ENCODE measurements at regions not wholly inside any gene's neighbourhood (a gene's known extent, or its start where the extent isn't known, plus 50 kb on each side); places are given as distances from the start of the nearest gene placed in this dataset.

GRCh38 chr13:83201506-83201905 lies 680.8 kb downstream of the SLITRK1 start:
- Histone ChIP-seq H3K36me3 (replicated peaks in 1 of 2; ENCODE audit: control insufficient read depth in 2 of 2, insufficient read depth in 2 of 2, low read length in 2 of 2) (no peaks in the 10 kb centered on the region), H3K27ac (replicated peaks; ENCODE audit: low read length) (no peak overlapping the region), H3K9me3 (replicated peaks in 1 of 2; ENCODE audit: control insufficient read depth in 2 of 2, insufficient read depth in 1 of 2, low read depth in 1 of 2, low read length in 2 of 2) (no peaks in the 10 kb centered on the region), H3K23ac (ENCODE audit: low read depth, low read length, poor library complexity) (no peak overlapping the region), H3K14ac (ENCODE audit: low read length) (no peak overlapping the region), H3K4me2 (ENCODE audit: insufficient read depth, low read length, poor library complexity, severe bottlenecking) (no peak overlapping the region), H3K18ac (ENCODE audit: low read length) (no peak overlapping the region), H2BK12ac (ENCODE audit: low read length) (no peak overlapping the region), H3K9ac (ENCODE audit: low read depth, low read length, poor library complexity) (no peak overlapping the region), H2BK5ac (ENCODE audit: low read length) (no peak overlapping the region), H3K4ac (ENCODE audit: low read length) (no peak overlapping the region), H3K79me1 (ENCODE audit: low read depth, low read length) (no peaks in the 10 kb centered on the region), H3K4me1 (ENCODE audit: control insufficient read depth in 2 of 2, insufficient read depth in 1 of 2, low read depth in 1 of 2, low read length in 2 of 2) (peaks cover 0 to 4% of the 10 kb centered on the region in 2 donors), H2AFZ (ENCODE audit: low read length) (peak overlapping the region; percentile 36), H3K27me3 (ENCODE audit: control insufficient read depth in 3 of 3, insufficient read depth in 3 of 3, low read depth in 1 of 3, low read length in 3 of 3) (no peaks in the 10 kb centered on the region), H2BK120ac (ENCODE audit: low read depth, low read length) (no peak overlapping the region), H4K91ac (ENCODE audit: low read depth, low read length, poor library complexity) (no peak overlapping the region), H2BK15ac (ENCODE audit: low read length) (no peak overlapping the region), H3K4me3 (ENCODE audit: low read length in 2 of 2) (no peak overlapping the region), H4K8ac (ENCODE audit: low read depth, low read length) (no peak overlapping the region), H2AK5ac (ENCODE audit: low read depth, low read length) (no peak overlapping the region)
- WGBS, 2 donors (ENCODE audit: extremely low coverage in 2 of 2, insufficient read length in 2 of 2, insufficient replicate concordance in 1 of 2), result no CpG with 5 or more reads among the region's 3 CpGs
- no peak for DNase-seq (ENCODE audit: low spot score)

DNA sequence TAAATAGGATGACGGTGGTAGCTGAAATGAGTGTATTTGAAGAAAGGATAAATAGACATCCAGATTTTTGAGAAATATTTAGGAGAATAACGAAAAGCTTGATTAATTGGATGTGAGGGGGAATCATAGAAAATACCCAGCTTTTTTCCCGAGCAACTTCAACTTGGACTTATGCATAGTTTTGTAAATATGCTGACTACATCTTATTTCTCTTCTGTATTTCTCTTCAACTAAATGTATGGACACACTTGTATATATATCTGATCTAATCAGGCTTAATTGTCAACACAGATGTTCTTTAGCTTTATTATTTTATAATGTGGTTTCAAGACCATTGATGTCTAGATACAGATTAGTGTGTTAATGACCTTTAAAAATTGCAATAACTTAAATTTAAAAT lies 685.0 kb downstream of the SLITRK1 start:
- Histone ChIP-seq H3K14ac (ENCODE audit: low read length) (no peak overlapping the region), H2AK5ac (ENCODE audit: low read depth, low read length) (no peak overlapping the region), H3K27me3 (ENCODE audit: control insufficient read depth in 3 of 3, insufficient read depth in 3 of 3, low read depth in 1 of 3, low read length in 3 of 3) (no peaks in the 10 kb centered on the region), H3K4ac (ENCODE audit: low read length) (no peak overlapping the region), H4K8ac (ENCODE audit: low read depth, low read length) (no peak overlapping the region), H3K4me2 (ENCODE audit: insufficient read depth, low read length, poor library complexity, severe bottlenecking) (no peak overlapping the region), H2BK5ac (ENCODE audit: low read length) (no peak overlapping the region), H4K91ac (ENCODE audit: low read depth, low read length, poor library complexity) (no peak overlapping the region), H3K36me3 (replicated peaks in 1 of 2; ENCODE audit: control insufficient read depth in 2 of 2, insufficient read depth in 2 of 2, low read length in 2 of 2) (no peaks in the 10 kb centered on the region), H3K18ac (ENCODE audit: low read length) (no peak overlapping the region), H2BK12ac (ENCODE audit: low read length) (no peak overlapping the region), H2BK120ac (ENCODE audit: low read depth, low read length) (no peak overlapping the region), H3K27ac (replicated peaks; ENCODE audit: low read length) (no peak overlapping the region), H3K79me1 (ENCODE audit: low read depth, low read length) (no peaks in the 10 kb centered on the region), H3K23ac (ENCODE audit: low read depth, low read length, poor library complexity) (no peak overlapping the region), H3K9ac (ENCODE audit: low read depth, low read length, poor library complexity) (no peak overlapping the region), H3K4me1 (ENCODE audit: control insufficient read depth in 2 of 2, insufficient read depth in 1 of 2, low read depth in 1 of 2, low read length in 2 of 2) (no peaks in the 10 kb centered on the region), H3K4me3 (ENCODE audit: low read length in 2 of 2) (no peak overlapping the region), H2AFZ (ENCODE audit: low read length) (no peak overlapping the region), H2BK15ac (ENCODE audit: low read length) (no peak overlapping the region), H3K9me3 (replicated peaks in 1 of 2; ENCODE audit: control insufficient read depth in 2 of 2, insufficient read depth in 1 of 2, low read depth in 1 of 2, low read length in 2 of 2) (no peaks in the 10 kb centered on the region)
- 100% methylated on average over 2 of the region's 3 CpGs for WGBS, 2 donors (ENCODE audit: extremely low coverage in 2 of 2, insufficient read length in 2 of 2, insufficient replicate concordance in 1 of 2)
- no peak for DNase-seq (ENCODE audit: low spot score)

GRCh38 chr13:83190020-83190419 lies 692.3 kb downstream of the SLITRK1 start:
- no peak overlapping the region for H3K14ac ChIP-seq (ENCODE audit: low read length)
- no peaks in the 10 kb centered on the region for H3K27me3 ChIP-seq (ENCODE audit: control insufficient read depth in 3 of 3, insufficient read depth in 3 of 3, low read depth in 1 of 3, low read length in 3 of 3)
- no peak overlapping the region for H2BK120ac ChIP-seq (ENCODE audit: low read depth, low read length)
- no peaks in the 10 kb centered on the region for H3K79me1 ChIP-seq (ENCODE audit: low read depth, low read length)
- no peak overlapping the region for H2AFZ ChIP-seq (ENCODE audit: low read length)
- H3K9me3 ChIP-seq (replicated peaks in 1 of 2; ENCODE audit: control insufficient read depth in 2 of 2, insufficient read depth in 1 of 2, low read depth in 1 of 2, low read length in 2 of 2), result no peaks in the 10 kb centered on the region
- no peak overlapping the region for H2BK5ac ChIP-seq (ENCODE audit: low read length)
- H3K4me3 ChIP-seq (ENCODE audit: low read length in 2 of 2), result no peak overlapping the region
- no CpG with 5 or more reads among the region's 3 CpGs for WGBS, 2 donors (ENCODE audit: extremely low coverage in 2 of 2, insufficient read length in 2 of 2, insufficient replicate concordance in 1 of 2)
- no peak overlapping the region for H3K18ac ChIP-seq (ENCODE audit: low read length)
- H3K36me3 ChIP-seq (replicated peaks in 1 of 2; ENCODE audit: control insufficient read depth in 2 of 2, insufficient read depth in 2 of 2, low read length in 2 of 2), result no peaks in the 10 kb centered on the region
- no peak overlapping the region for H4K8ac ChIP-seq (ENCODE audit: low read depth, low read length)
- no peak overlapping the region for H2BK12ac ChIP-seq (ENCODE audit: low read length)
- no peaks in the 10 kb centered on the region for H3K4me1 ChIP-seq (ENCODE audit: control insufficient read depth in 2 of 2, insufficient read depth in 1 of 2, low read depth in 1 of 2, low read length in 2 of 2)
- H2AK5ac ChIP-seq (ENCODE audit: low read depth, low read length), result no peak overlapping the region
- H3K4ac ChIP-seq (ENCODE audit: low read length), result no peak overlapping the region
- H3K9ac ChIP-seq (ENCODE audit: low read depth, low read length, poor library complexity), result no peak overlapping the region
- no peak overlapping the region for H3K27ac ChIP-seq (replicated peaks; ENCODE audit: low read length)
- H3K4me2 ChIP-seq (ENCODE audit: insufficient read depth, low read length, poor library complexity, severe bottlenecking), result no peak overlapping the region
- DNase-seq (ENCODE audit: low spot score), result no peak
- H2BK15ac ChIP-seq (ENCODE audit: low read length), result no peak overlapping the region
- no peak overlapping the region for H3K23ac ChIP-seq (ENCODE audit: low read depth, low read length, poor library complexity)
- no peak overlapping the region for H4K91ac ChIP-seq (ENCODE audit: low read depth, low read length, poor library complexity)

DNA sequence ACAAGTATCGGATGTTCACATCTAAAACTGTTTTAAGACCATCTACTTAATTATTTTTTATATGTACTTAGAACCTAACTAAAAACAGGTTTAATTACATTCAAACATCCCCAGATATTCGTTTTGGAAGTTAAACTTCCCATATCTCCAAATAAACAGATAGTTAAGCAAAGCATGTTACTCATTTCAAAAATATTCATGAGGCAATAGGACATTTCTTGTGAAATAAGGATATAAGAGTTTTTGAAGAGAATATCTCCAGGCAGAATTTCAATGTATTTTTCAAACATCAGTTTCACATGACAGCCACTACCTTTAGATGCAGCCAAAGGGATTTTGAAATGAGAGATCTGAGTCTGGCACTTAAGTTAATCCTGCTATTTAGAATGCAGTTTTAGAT lies 697.5 kb downstream of the SLITRK1 start:
- Histone ChIP-seq H2AFZ (ENCODE audit: low read length) (no peak overlapping the region), H3K9ac (ENCODE audit: low read depth, low read length, poor library complexity) (no peak overlapping the region), H4K91ac (ENCODE audit: low read depth, low read length, poor library complexity) (no peak overlapping the region), H3K18ac (ENCODE audit: low read length) (no peak overlapping the region), H3K27me3 (ENCODE audit: control insufficient read depth in 3 of 3, insufficient read depth in 3 of 3, low read depth in 1 of 3, low read length in 3 of 3) (no peaks in the 10 kb centered on the region), H4K8ac (ENCODE audit: low read depth, low read length) (no peak overlapping the region), H3K4ac (ENCODE audit: low read length) (no peak overlapping the region), H3K9me3 (replicated peaks in 1 of 2; ENCODE audit: control insufficient read depth in 2 of 2, insufficient read depth in 1 of 2, low read depth in 1 of 2, low read length in 2 of 2) (no peaks in the 10 kb centered on the region), H2BK120ac (ENCODE audit: low read depth, low read length) (no peak overlapping the region), H3K79me1 (ENCODE audit: low read depth, low read length) (no peaks in the 10 kb centered on the region), H3K23ac (ENCODE audit: low read depth, low read length, poor library complexity) (no peak overlapping the region), H3K14ac (ENCODE audit: low read length) (no peak overlapping the region), H2BK12ac (ENCODE audit: low read length) (no peak overlapping the region), H3K36me3 (replicated peaks in 1 of 2; ENCODE audit: control insufficient read depth in 2 of 2, insufficient read depth in 2 of 2, low read length in 2 of 2) (no peaks in the 10 kb centered on the region), H3K4me3 (ENCODE audit: low read length in 2 of 2) (no peak overlapping the region), H2BK5ac (ENCODE audit: low read length) (no peak overlapping the region), H2AK5ac (ENCODE audit: low read depth, low read length) (no peak overlapping the region), H2BK15ac (ENCODE audit: low read length) (no peak overlapping the region), H3K4me2 (ENCODE audit: insufficient read depth, low read length, poor library complexity, severe bottlenecking) (no peak overlapping the region), H3K27ac (replicated peaks; ENCODE audit: low read length) (no peak overlapping the region), H3K4me1 (ENCODE audit: control insufficient read depth in 2 of 2, insufficient read depth in 1 of 2, low read depth in 1 of 2, low read length in 2 of 2) (no peaks in the 10 kb centered on the region)
- DNase-seq (ENCODE audit: low spot score), result no peak
- WGBS, 2 donors (ENCODE audit: extremely low coverage in 2 of 2, insufficient read length in 2 of 2, insufficient replicate concordance in 1 of 2), result no CpG with 5 or more reads among the region's 2 CpGs

All from neuronal stem cell (in vitro differentiated cells).